ENCODE measurements at regions not wholly inside any gene's neighbourhood (a gene's known extent, or its start where the extent isn't known, plus 50 kb on each side); places are given as distances from the start of the nearest gene placed in this dataset.
"Not testable (repeated sequence)": the region's sequence is repeated elsewhere in the genome, so short reads cannot be mapped to it uniquely, and the experiment has no call there.

GRCh38 chr3:118495206-118495605 lies 539.4 kb downstream of the IGSF11 start:
- no peak overlapping the region for H3K4me3 ChIP-seq
- no peak overlapping the region for H3K27ac ChIP-seq

GRCh38 chr3:118497274-118497673 lies 537.4 kb downstream of the IGSF11 start:
- no peak overlapping the region for H3K4me3 ChIP-seq
- no peak overlapping the region for H3K27ac ChIP-seq

GRCh38 chr3:118501152-118501551 lies 533.5 kb downstream of the IGSF11 start:
- Histone ChIP-seq H3K4me3 (no peak overlapping the region), H3K27ac (no peak overlapping the region)

GRCh38 chr3:118504906-118505305 lies 529.7 kb downstream of the IGSF11 start:
- no peak overlapping the region for H3K4me3 ChIP-seq
- no peak overlapping the region for H3K27ac ChIP-seq

- Histone ChIP-seq H3K27ac (no peak overlapping the region), H3K4me3 (no peak overlapping the region)
Observed at GRCh38 chr3:118505784-118506183, 528.9 kb downstream of the IGSF11 start.

GRCh38 chr3:118511402-118511801 lies 523.2 kb downstream of the IGSF11 start:
- Histone ChIP-seq H3K27ac (no peak overlapping the region), H3K4me3 (no peak overlapping the region)

GRCh38 chr3:118512301-118512700 lies 522.3 kb downstream of the IGSF11 start:
- Histone ChIP-seq H3K27ac (no peak overlapping the region), H3K4me3 (no peak overlapping the region)

GRCh38 chr3:118525077-118525476 lies 509.6 kb downstream of the IGSF11 start:
- Histone ChIP-seq H3K4me3 (no peak overlapping the region), H3K27ac (no peak overlapping the region)

GRCh38 chr3:118526758-118527513 lies 507.7 kb downstream of the IGSF11 start:
- Histone ChIP-seq H3K4me3 (no peak overlapping the region), H3K27ac (no peak overlapping the region)

- H3K27ac ChIP-seq: no peak overlapping the region
- no peak overlapping the region for H3K4me3 ChIP-seq
Observed at GRCh38 chr3:118527514-118528044, 507.1 kb downstream of the IGSF11 start.

- H3K27ac ChIP-seq: no peak overlapping the region
Observed at GRCh38 chr3:118529554-118529953, 505.1 kb downstream of the IGSF11 start.

GRCh38 chr3:118530350-118530922 lies 504.2 kb downstream of the IGSF11 start:
- H3K27ac ChIP-seq: no peak overlapping the region
- H3K4me3 ChIP-seq: no peak overlapping the region

More at GRCh38 chr3:118529554-118529953, 505.1 kb downstream of the IGSF11 start:
- no peak overlapping the region for H3K4me3 ChIP-seq

- H3K27ac ChIP-seq, H3K4me3 ChIP-seq: not testable (repeated sequence)
Observed at GRCh38 chr3:118530927-118531356, 503.7 kb downstream of the IGSF11 start.

- Histone ChIP-seq H3K4me3 (no peak overlapping the region), H3K27ac (no peak overlapping the region)
Observed at GRCh38 chr3:118531816-118532215, 502.8 kb downstream of the IGSF11 start.

GRCh38 chr3:118533676-118534075 lies 501.0 kb downstream of the IGSF11 start:
- H3K27ac ChIP-seq: no peak overlapping the region
- H3K4me3 ChIP-seq: no peak overlapping the region

GRCh38 chr3:118534519-118534918 lies 500.1 kb downstream of the IGSF11 start:
- Histone ChIP-seq H3K27ac (no peak overlapping the region), H3K4me3 (no peak overlapping the region)

GRCh38 chr3:118536764-118537163 lies 497.9 kb downstream of the IGSF11 start:
- Histone ChIP-seq H3K27ac (no peak overlapping the region), H3K4me3 (no peak overlapping the region)

GRCh38 chr3:118537454-118537853 lies 497.2 kb downstream of the IGSF11 start:
- Histone ChIP-seq H3K4me3 (no peak overlapping the region), H3K27ac (no peak overlapping the region)

GRCh38 chr3:118538187-118538586 lies 496.5 kb downstream of the IGSF11 start:
- no peak overlapping the region for H3K4me3 ChIP-seq
- H3K27ac ChIP-seq: no peak overlapping the region

GRCh38 chr3:118539820-118540447 lies 494.7 kb downstream of the IGSF11 start:
- not testable (repeated sequence) for H3K4me3 ChIP-seq, H3K27ac ChIP-seq

- not testable (repeated sequence) for H3K4me3 ChIP-seq, H3K27ac ChIP-seq
Observed at GRCh38 chr3:118540448-118540821, 494.2 kb downstream of the IGSF11 start.

Data from skin epidermis (tissue), 12 donors.